Astrocyte (in vitro differentiated cells and primary cell): ENCODE measurements at regions not wholly inside any gene's neighbourhood (a gene's known extent, or its start where the extent isn't known, plus 50 kb on each side); places are given as distances from the start of the nearest gene placed in this dataset.

ENCODE experiments used
- DNase-seq: peaks from one replicate; pipeline ENCODE4 v3.0.0-alpha.2; 2010; ENCODE audit warnings: low read depth
- FAIRE-seq: peaks from 2 replicates; lab custom pipeline; 2011; peaks lifted over from hg19 to GRCh38; lab: Jason Lieb, UNC
- H2AFZ ChIP-seq: 2 replicates; pipeline ENCODE4 v1.6.0; 2012; ENCODE audit warnings: low read depth, low read length, inconsistent platforms
- H3K27ac ChIP-seq: 2 replicates; pipeline ENCODE4 v1.5.1; 2011; ENCODE audit warnings: low read depth, low read length, inconsistent platforms
- H3K27me3 ChIP-seq: 2 replicates; pipeline ENCODE4 v1.6.0; 2011; ENCODE audit warnings: low read length, inconsistent platforms; ENCODE audit not compliant: insufficient read depth
- H3K36me3 ChIP-seq: 2 replicates; pipeline ENCODE4 v1.5.1; 2011; ENCODE audit warnings: low read length, inconsistent platforms; ENCODE audit not compliant: insufficient read depth
- H3K4me1 ChIP-seq: 2 replicates; pipeline ENCODE4 v1.5.1; 2011; ENCODE audit warnings: low read length, inconsistent platforms; ENCODE audit not compliant: insufficient read depth
- H3K4me2 ChIP-seq: 2 replicates; pipeline ENCODE4 v1.6.0; 2012; ENCODE audit warnings: low read length, inconsistent platforms
- H3K4me3 ChIP-seq: 2 replicates; pipeline ENCODE4 v1.5.1; 2011; ENCODE audit warnings: low read depth, mild to moderate bottlenecking, low read length, inconsistent platforms; ENCODE audit not compliant: insufficient read depth
- H3K79me2 ChIP-seq: 2 replicates; pipeline ENCODE4 v1.6.0; 2012; ENCODE audit warnings: mild to moderate bottlenecking, low read length, inconsistent platforms; ENCODE audit not compliant: insufficient read depth
- H3K9ac ChIP-seq: 2 replicates; pipeline ENCODE4 v1.6.0; 2012; ENCODE audit warnings: mild to moderate bottlenecking, low read length, inconsistent platforms
- H3K9me3 ChIP-seq: 2 replicates; pipeline ENCODE4 v1.5.1; 2012; ENCODE audit warnings: low read depth, mild to moderate bottlenecking, low read length, inconsistent platforms; ENCODE audit not compliant: insufficient read depth
- H4K20me1 ChIP-seq: 2 replicates; pipeline ENCODE4 v1.6.0; 2012; ENCODE audit warnings: low read length, inconsistent platforms; ENCODE audit not compliant: insufficient read depth
- H3K27ac Mint-ChIP-seq: one replicate; pipeline ENCODE4 v1.8.0; 2021; ENCODE audit warnings: mild to moderate bottlenecking, mixed read lengths; ENCODE audit not compliant: unreplicated experiment
- H3K27me3 Mint-ChIP-seq: one replicate; pipeline ENCODE4 v1.8.0; 2021; ENCODE audit warnings: low read depth, mixed read lengths; ENCODE audit not compliant: unreplicated experiment
- H3K36me3 Mint-ChIP-seq: one replicate; pipeline ENCODE4 v1.8.0; 2021; ENCODE audit warnings: low read depth, mixed read lengths; ENCODE audit not compliant: unreplicated experiment
- H3K4me1 Mint-ChIP-seq: one replicate; pipeline ENCODE4 v1.8.0; 2021; ENCODE audit warnings: low read depth, mixed read lengths; ENCODE audit not compliant: unreplicated experiment
- H3K4me3 Mint-ChIP-seq: one replicate; pipeline ENCODE4 v1.8.0; 2021; ENCODE audit warnings: mild to moderate bottlenecking, moderate library complexity, mixed read lengths; ENCODE audit not compliant: unreplicated experiment
- H3K9me3 Mint-ChIP-seq: one replicate; pipeline ENCODE4 v1.8.0; 2021; ENCODE audit warnings: mild to moderate bottlenecking, mixed read lengths; ENCODE audit not compliant: unreplicated experiment
- EZH2 ChIP-seq: IDR thresholded peaks from 2 replicates; pipeline ENCODE4 v1.6.1; 2012; ENCODE audit warnings: mild to moderate bottlenecking, low read length, inconsistent platforms; ENCODE audit not compliant: insufficient read depth
- TF ChIP-seq, protein P1 (sequence below): IDR thresholded peaks from 2 replicates; pipeline ENCODE4 v1.5.1; 2011; ENCODE audit warnings: low read depth, mild to moderate bottlenecking, inconsistent platforms, low read length, moderate library complexity; ENCODE audit not compliant: insufficient read depth

DNA sequence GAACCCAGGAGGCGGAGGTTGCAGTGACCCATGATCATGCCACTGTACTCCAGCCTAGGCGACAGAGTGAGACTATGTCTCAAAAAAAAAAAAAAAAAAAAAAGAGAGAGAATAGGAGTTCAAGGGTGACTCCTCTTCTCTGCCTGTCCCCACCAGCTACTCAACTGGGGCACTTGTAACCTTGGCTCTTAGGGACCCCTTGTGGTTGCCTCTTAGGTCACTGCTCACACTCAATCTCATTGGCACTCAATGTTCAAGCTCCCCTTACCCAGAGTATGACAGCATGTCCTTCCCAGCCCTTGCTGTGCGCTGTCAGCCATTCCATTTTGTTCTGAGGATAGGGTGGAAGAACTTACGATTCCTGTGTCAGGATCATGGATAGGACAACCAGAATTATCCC, 82.4 kb upstream of the BEND4 start:
- no peak for TF ChIP-seq EZH2
- TF ChIP-seq, protein P1, sequence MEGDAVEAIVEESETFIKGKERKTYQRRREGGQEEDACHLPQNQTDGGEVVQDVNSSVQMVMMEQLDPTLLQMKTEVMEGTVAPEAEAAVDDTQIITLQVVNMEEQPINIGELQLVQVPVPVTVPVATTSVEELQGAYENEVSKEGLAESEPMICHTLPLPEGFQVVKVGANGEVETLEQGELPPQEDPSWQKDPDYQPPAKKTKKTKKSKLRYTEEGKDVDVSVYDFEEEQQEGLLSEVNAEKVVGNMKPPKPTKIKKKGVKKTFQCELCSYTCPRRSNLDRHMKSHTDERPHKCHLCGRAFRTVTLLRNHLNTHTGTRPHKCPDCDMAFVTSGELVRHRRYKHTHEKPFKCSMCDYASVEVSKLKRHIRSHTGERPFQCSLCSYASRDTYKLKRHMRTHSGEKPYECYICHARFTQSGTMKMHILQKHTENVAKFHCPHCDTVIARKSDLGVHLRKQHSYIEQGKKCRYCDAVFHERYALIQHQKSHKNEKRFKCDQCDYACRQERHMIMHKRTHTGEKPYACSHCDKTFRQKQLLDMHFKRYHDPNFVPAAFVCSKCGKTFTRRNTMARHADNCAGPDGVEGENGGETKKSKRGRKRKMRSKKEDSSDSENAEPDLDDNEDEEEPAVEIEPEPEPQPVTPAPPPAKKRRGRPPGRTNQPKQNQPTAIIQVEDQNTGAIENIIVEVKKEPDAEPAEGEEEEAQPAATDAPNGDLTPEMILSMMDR, result no peak
- Histone ChIP-seq H4K20me1 (no peaks in the 10 kb centered on the region), H3K9me3 (peaks cover 6% of the 10 kb centered on the region), H3K9ac (no peak overlapping the region), H3K79me2 (no peaks in the 10 kb centered on the region), H3K4me1 (no peaks in the 10 kb centered on the region), H3K27me3 (no peaks in the 10 kb centered on the region), H3K4me3 (no peak overlapping the region), H3K27ac (no peak overlapping the region), H3K36me3 (no peaks in the 10 kb centered on the region), H3K4me2 (no peak overlapping the region), H2AFZ (no peak overlapping the region)
- no peak for FAIRE-seq
- no peak overlapping the region for H3K27ac Mint-ChIP-seq
- H3K4me1 Mint-ChIP-seq, result peaks cover 1% of the 10 kb centered on the region
- H3K4me3 Mint-ChIP-seq, result no peak overlapping the region
- H3K9me3 Mint-ChIP-seq, result peaks cover 1% of the 10 kb centered on the region
- H3K36me3 Mint-ChIP-seq, result no peaks in the 10 kb centered on the region
- H3K27me3 Mint-ChIP-seq, result no peaks in the 10 kb centered on the region
- no peak for DNase-seq

GRCh38 chr4:42235304-42236021, 83.0 kb upstream of the BEND4 start:
- FAIRE-seq (no peak), DNase-seq (no peak)
- TF ChIP-seq EZH2, result no peak
- TF ChIP-seq, protein P1, result no peak
- Histone ChIP-seq H4K20me1 (no peaks in the 10 kb centered on the region), H3K27ac (no peak overlapping the region), H3K4me2 (no peak overlapping the region), H3K9me3 (peaks cover 6% of the 10 kb centered on the region), H3K79me2 (no peaks in the 10 kb centered on the region), H3K4me1 (no peaks in the 10 kb centered on the region), H3K27me3 (no peaks in the 10 kb centered on the region), H2AFZ (no peak overlapping the region), H3K9ac (no peak overlapping the region), H3K4me3 (no peak overlapping the region), H3K36me3 (no peaks in the 10 kb centered on the region)
- no peaks in the 10 kb centered on the region for H3K36me3 Mint-ChIP-seq
- H3K27me3 Mint-ChIP-seq, result no peaks in the 10 kb centered on the region
- H3K4me1 Mint-ChIP-seq, result peaks cover 1% of the 10 kb centered on the region
- H3K4me3 Mint-ChIP-seq, result no peak overlapping the region
- no peak overlapping the region for H3K27ac Mint-ChIP-seq
- peaks cover 1% of the 10 kb centered on the region for H3K9me3 Mint-ChIP-seq

DNA sequence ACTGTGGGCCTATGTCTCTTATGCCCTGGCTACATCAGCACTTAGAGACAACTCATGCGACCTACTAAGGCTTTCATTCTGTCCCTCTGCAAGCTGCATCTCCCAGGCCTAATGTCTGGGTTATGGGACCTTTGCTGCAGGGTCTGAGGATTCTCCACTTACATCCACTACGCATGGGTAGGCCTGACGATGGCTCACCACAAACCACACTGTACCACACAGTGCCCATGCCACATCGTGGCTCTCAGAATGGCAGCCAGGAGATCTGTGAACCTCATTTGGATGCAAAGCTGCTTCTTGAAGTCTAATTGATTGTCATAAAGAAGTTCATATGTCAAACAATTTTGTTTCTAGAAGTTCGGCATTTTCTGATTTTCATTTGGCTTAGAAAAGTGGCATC, 84.6 kb upstream of the BEND4 start:
- Histone ChIP-seq H3K79me2 (no peaks in the 10 kb centered on the region), H3K9me3 (peaks cover 6% of the 10 kb centered on the region), H3K4me3 (no peak overlapping the region), H4K20me1 (no peaks in the 10 kb centered on the region), H3K4me1 (no peaks in the 10 kb centered on the region), H3K36me3 (no peaks in the 10 kb centered on the region), H3K27ac (no peak overlapping the region), H2AFZ (no peak overlapping the region), H3K4me2 (no peak overlapping the region), H3K27me3 (no peaks in the 10 kb centered on the region), H3K9ac (no peak overlapping the region)
- no peaks in the 10 kb centered on the region for H3K36me3 Mint-ChIP-seq
- TF ChIP-seq EZH2, result no peak
- TF ChIP-seq, protein P1, result no peak
- no peak overlapping the region for H3K4me3 Mint-ChIP-seq
- H3K27me3 Mint-ChIP-seq, result no peaks in the 10 kb centered on the region
- no peaks in the 10 kb centered on the region for H3K4me1 Mint-ChIP-seq
- FAIRE-seq (no peak), DNase-seq (no peak)
- peaks cover 1% of the 10 kb centered on the region for H3K9me3 Mint-ChIP-seq
- no peak overlapping the region for H3K27ac Mint-ChIP-seq
